Parathyroid adenoma (tissue), 2 donors: ENCODE measurements at regions not wholly inside any gene's neighbourhood (a gene's known extent, or its start where the extent isn't known, plus 50 kb on each side); places are given as distances from the start of the nearest gene placed in this dataset.

Experiments
- H2AFZ ChIP-seq: fragments of 300-600 bp; sonication (generic); one replicate; pipeline ENCODE4 v1.7.0; 2017; ENCODE audit warnings: antibody characterized with exemption, mild to moderate bottlenecking
- H3K27ac ChIP-seq: fragments of 300-600 bp; sonication (generic); one replicate; pipeline ENCODE4 v1.7.0; 2017
- H3K27me3 ChIP-seq: fragments of 300-600 bp; sonication (generic); one replicate; pipeline ENCODE4 v1.7.0; 2017; ENCODE audit warnings: low read length; ENCODE audit not compliant: control insufficient read depth, insufficient read depth
- H3K36me3 ChIP-seq: fragments of 300-600 bp; sonication (generic); one replicate; pipeline ENCODE4 v1.7.0; 2017; ENCODE audit warnings: low read length; ENCODE audit not compliant: control insufficient read depth, insufficient read depth
- H3K4me1 ChIP-seq: fragments of 300-600 bp; sonication (generic); one replicate; pipeline ENCODE4 v1.7.0; 2017; ENCODE audit warnings: control low read depth
- H3K4me2 ChIP-seq: fragments of 300-600 bp; sonication (generic); one replicate; pipeline ENCODE4 v1.7.0; 2017; ENCODE audit warnings: low read length
- H3K4me3 ChIP-seq: fragments of 300-600 bp; sonication (generic); one replicate; pipeline ENCODE4 v1.7.0; 2017; ENCODE audit warnings: low read depth, low read length
- H3K79me2 ChIP-seq: fragments of 300-600 bp; sonication (generic); one replicate; pipeline ENCODE4 v1.7.0; 2017; ENCODE audit warnings: control low read depth
- H3K9ac ChIP-seq: fragments of 300-600 bp; sonication (generic); one replicate; pipeline ENCODE4 v1.7.0; 2017; ENCODE audit warnings: mild to moderate bottlenecking
- H3K9me3 ChIP-seq: fragments of 300-600 bp; sonication (generic); one replicate; pipeline ENCODE4 v1.7.0; 2017; ENCODE audit warnings: low read length; ENCODE audit not compliant: control insufficient read depth
- TF ChIP-seq, protein P1 (sequence below): fragments of 300-600 bp; sonication (generic); IDR thresholded peaks from one replicate; pipeline ENCODE4 v1.7.0; 2017; ENCODE audit warnings: antibody characterized with exemption, mild to moderate bottlenecking
- donor health status: primary hyperparathyroidism.

GRCh38 chr12:125311050-125311449 is 245.8 kb downstream of the AACS start:
- H3K9ac ChIP-seq, result no peak overlapping the region
- H3K9me3 ChIP-seq, result no peaks in the 10 kb centered on the region
- no peaks in the 10 kb centered on the region for H3K27me3 ChIP-seq
- no peak overlapping the region for H3K4me2 ChIP-seq
- H2AFZ ChIP-seq, result no peak overlapping the region
- no peak overlapping the region for H3K27ac ChIP-seq
- TF ChIP-seq, protein P1, sequence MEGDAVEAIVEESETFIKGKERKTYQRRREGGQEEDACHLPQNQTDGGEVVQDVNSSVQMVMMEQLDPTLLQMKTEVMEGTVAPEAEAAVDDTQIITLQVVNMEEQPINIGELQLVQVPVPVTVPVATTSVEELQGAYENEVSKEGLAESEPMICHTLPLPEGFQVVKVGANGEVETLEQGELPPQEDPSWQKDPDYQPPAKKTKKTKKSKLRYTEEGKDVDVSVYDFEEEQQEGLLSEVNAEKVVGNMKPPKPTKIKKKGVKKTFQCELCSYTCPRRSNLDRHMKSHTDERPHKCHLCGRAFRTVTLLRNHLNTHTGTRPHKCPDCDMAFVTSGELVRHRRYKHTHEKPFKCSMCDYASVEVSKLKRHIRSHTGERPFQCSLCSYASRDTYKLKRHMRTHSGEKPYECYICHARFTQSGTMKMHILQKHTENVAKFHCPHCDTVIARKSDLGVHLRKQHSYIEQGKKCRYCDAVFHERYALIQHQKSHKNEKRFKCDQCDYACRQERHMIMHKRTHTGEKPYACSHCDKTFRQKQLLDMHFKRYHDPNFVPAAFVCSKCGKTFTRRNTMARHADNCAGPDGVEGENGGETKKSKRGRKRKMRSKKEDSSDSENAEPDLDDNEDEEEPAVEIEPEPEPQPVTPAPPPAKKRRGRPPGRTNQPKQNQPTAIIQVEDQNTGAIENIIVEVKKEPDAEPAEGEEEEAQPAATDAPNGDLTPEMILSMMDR, result no peak
- no peaks in the 10 kb centered on the region for H3K79me2 ChIP-seq
- H3K4me1 ChIP-seq, result no peaks in the 10 kb centered on the region
- no peak overlapping the region for H3K4me3 ChIP-seq
- H3K36me3 ChIP-seq, result no peaks in the 10 kb centered on the region

DNA sequence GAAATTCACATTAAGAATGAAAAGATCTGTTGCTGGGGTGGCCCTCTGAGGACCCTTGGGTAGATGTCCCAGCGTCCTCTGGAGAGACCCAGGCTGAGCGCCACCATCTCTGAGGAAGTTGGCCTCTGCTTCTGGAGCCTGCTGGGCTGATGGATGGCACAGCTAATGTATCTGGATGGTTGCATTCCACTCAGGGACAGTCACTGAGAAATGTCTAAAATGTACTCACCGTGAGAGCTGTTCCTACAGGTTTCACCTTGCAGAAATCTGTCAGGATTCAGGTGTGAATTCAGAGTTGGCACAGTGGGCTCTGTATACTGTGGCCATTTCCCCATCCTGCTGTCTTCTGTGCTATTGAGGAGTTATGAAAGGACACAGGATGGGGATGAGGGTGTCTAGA is 247.2 kb downstream of the AACS start:
- no peak overlapping the region for H3K27ac ChIP-seq
- no peaks in the 10 kb centered on the region for H3K4me1 ChIP-seq
- no peak overlapping the region for H3K4me3 ChIP-seq
- no peak overlapping the region for H2AFZ ChIP-seq
- H3K9me3 ChIP-seq, result no peaks in the 10 kb centered on the region
- TF ChIP-seq, protein P1, result no peak
- H3K9ac ChIP-seq, result no peak overlapping the region
- H3K36me3 ChIP-seq, result no peaks in the 10 kb centered on the region
- no peaks in the 10 kb centered on the region for H3K79me2 ChIP-seq
- no peaks in the 10 kb centered on the region for H3K27me3 ChIP-seq
- no peak overlapping the region for H3K4me2 ChIP-seq

DNA sequence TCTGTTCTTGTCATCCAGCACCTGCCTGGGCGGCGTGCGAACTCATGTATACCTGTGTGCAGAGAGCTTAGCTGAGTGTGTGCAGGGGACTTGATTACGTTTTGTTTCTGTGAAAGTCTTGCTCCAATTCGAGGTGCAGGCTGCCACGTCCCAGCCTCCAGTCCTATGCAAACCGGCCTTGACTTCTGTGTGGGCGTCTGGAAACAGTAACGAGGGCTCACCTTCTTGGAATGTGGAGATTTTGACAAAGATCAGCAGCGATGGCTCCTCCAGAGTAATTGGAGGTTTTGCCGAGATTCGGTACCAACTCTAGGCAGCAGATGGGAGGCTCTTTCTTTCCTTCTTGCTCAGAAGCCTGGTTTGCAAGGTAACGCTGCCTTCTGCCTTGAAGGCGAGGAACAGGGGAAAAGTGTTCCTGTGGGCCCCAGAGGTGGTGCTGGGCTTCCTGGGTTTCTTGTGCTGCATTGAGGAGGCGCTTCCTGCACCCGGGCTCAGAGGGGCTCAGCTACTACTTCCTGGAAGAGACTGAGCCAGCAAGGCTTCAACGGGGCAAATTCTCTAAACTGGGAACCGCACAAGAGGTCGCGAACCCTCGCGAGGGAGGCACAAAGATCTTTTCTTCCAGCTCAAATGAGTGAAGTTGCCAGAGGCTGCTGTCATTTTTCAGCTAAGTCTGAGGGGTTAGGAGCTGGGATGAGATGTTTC is 249.0 kb downstream of the AACS start:
- H3K9me3 ChIP-seq, result no peaks in the 10 kb centered on the region
- no peak overlapping the region for H3K9ac ChIP-seq
- no peaks in the 10 kb centered on the region for H3K79me2 ChIP-seq
- no peaks in the 10 kb centered on the region for H3K36me3 ChIP-seq
- no peaks in the 10 kb centered on the region for H3K27me3 ChIP-seq
- H3K4me1 ChIP-seq, result no peaks in the 10 kb centered on the region
- TF ChIP-seq, protein P1, result no peak
- no peak overlapping the region for H3K27ac ChIP-seq
- H2AFZ ChIP-seq, result peak overlapping the region; percentile 11
- H3K4me3 ChIP-seq, result no peak overlapping the region
- H3K4me2 ChIP-seq, result no peak overlapping the region

GRCh38 chr12:125315771-125316170 is 250.5 kb downstream of the AACS start:
- H3K27me3 ChIP-seq, result no peaks in the 10 kb centered on the region
- no peak overlapping the region for H3K27ac ChIP-seq
- no peak overlapping the region for H2AFZ ChIP-seq
- no peaks in the 10 kb centered on the region for H3K36me3 ChIP-seq
- no peak overlapping the region for H3K4me2 ChIP-seq
- H3K79me2 ChIP-seq, result no peaks in the 10 kb centered on the region
- H3K4me3 ChIP-seq, result no peak overlapping the region
- H3K9me3 ChIP-seq, result no peaks in the 10 kb centered on the region
- TF ChIP-seq, protein P1, result no peak
- H3K4me1 ChIP-seq, result no peaks in the 10 kb centered on the region
- H3K9ac ChIP-seq, result no peak overlapping the region

DNA sequence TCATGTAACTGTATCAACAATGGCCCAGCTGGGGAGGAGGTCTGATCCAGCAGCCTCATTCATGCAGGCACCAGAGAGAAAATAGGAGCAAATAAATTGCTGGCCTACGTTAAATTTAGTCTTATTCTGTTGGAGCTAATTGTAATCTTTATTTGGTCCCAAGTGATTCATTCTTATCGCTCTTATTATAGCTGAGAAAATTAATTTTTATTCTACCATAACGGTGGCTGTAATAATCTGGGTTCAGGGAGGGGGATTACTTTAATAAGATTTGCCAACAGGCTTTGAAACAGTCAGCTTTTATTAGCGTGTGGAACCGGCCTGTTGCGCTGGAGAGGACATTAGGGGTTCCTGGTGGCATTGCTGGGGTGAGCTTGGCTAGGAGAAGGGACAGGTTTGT is 254.9 kb downstream of the AACS start:
- Histone ChIP-seq H3K9ac (no peak overlapping the region), H3K4me2 (no peak overlapping the region), H3K4me1 (no peaks in the 10 kb centered on the region), H3K27ac (no peak overlapping the region), H3K36me3 (no peaks in the 10 kb centered on the region), H3K27me3 (no peaks in the 10 kb centered on the region), H3K4me3 (no peak overlapping the region), H3K79me2 (no peaks in the 10 kb centered on the region), H2AFZ (no peak overlapping the region), H3K9me3 (no peaks in the 10 kb centered on the region)
- TF ChIP-seq, protein P1, result no peak
